Fibroblast of lung (primary cell): ENCODE measurements at regions not wholly inside any gene's neighbourhood (a gene's known extent, or its start where the extent isn't known, plus 50 kb on each side); places are given as distances from the start of the nearest gene placed in this dataset.

Experiments
- DNase-seq, 2 donors: peaks; one replicate each; pipeline versions ENCODE4 v3.0.0 to v3.0.0-alpha.2; 2010; ENCODE audit warnings: low read depth in 2 of 2
- H2AFZ ChIP-seq: 2 replicates; pipeline ENCODE4 v1.5.1; 2012; ENCODE audit warnings: low read length, control low read depth, inconsistent platforms
- H3K27ac ChIP-seq: 2 replicates; pipeline ENCODE4 v1.5.1; 2011; ENCODE audit warnings: low read length, control low read depth; ENCODE audit not compliant: insufficient read depth
- H3K27me3 ChIP-seq: 2 replicates; pipeline ENCODE4 v1.5.1; 2011; ENCODE audit warnings: mild to moderate bottlenecking, low read length; ENCODE audit not compliant: control insufficient read depth, insufficient read depth
- H3K36me3 ChIP-seq: 2 replicates; pipeline ENCODE4 v1.5.1; 2011; ENCODE audit warnings: low read length; ENCODE audit not compliant: control insufficient read depth, insufficient read depth
- H3K4me1 ChIP-seq: 2 replicates; pipeline ENCODE4 v1.5.1; 2011; ENCODE audit warnings: low read length; ENCODE audit not compliant: control insufficient read depth, insufficient read depth; ENCODE audit errors: extremely low read depth
- H3K4me2 ChIP-seq: 2 replicates; pipeline ENCODE4 v1.5.1; 2011; ENCODE audit warnings: low read length, control low read depth; ENCODE audit not compliant: insufficient read depth; ENCODE audit errors: extremely low read depth
- H3K4me3 ChIP-seq, 4 experiments: fragments of 200-600 bp in 1 of 4; sonication (generic) in 1 of 4; replicated peaks in 1 of 4; 2 replicates each; pipeline ENCODE4 v1.5.1; 2011 to 2016; ENCODE audit warnings: low read length in 4 of 4, low read depth in 3 of 4, mild to moderate bottlenecking in 3 of 4, control low read depth in 2 of 4, inconsistent platforms in 1 of 4, mixed read lengths in 1 of 4; ENCODE audit not compliant: insufficient read depth in 1 of 4; ENCODE audit errors: control extremely low read depth in 1 of 4
- H3K79me2 ChIP-seq: 2 replicates; pipeline ENCODE4 v1.5.1; 2012; ENCODE audit warnings: mild to moderate bottlenecking, low read length, inconsistent platforms; ENCODE audit not compliant: control insufficient read depth, insufficient read depth
- H3K9ac ChIP-seq: 2 replicates; pipeline ENCODE4 v1.5.1; 2011; ENCODE audit warnings: mild to moderate bottlenecking, low read length, control low read depth; ENCODE audit not compliant: insufficient read depth
- H3K9me3 ChIP-seq: 2 replicates; pipeline ENCODE4 v1.5.1; 2012; ENCODE audit warnings: low read depth, low read length; ENCODE audit not compliant: control insufficient read depth, insufficient read depth
- H4K20me1 ChIP-seq: 2 replicates; pipeline ENCODE4 v1.5.1; 2011; ENCODE audit warnings: low read length; ENCODE audit not compliant: control insufficient read depth, insufficient read depth; ENCODE audit errors: extremely low read depth
- CTCF ChIP-seq, 2 donors: IDR thresholded peaks in 1 of 2; conservative IDR thresholded peaks in 1 of 2; 1 replicate in 1 of 2; 2 replicates in 1 of 2; pipeline ENCODE4 v1.5.1; 2011 to 2012; ENCODE audit warnings: low read length in 2 of 2, control low read depth in 1 of 2, inconsistent platforms in 1 of 2, low read depth in 1 of 2, mild to moderate bottlenecking in 1 of 2
- EZH2 ChIP-seq: IDR thresholded peaks from 2 replicates; pipeline ENCODE4 v1.5.1; 2012; ENCODE audit warnings: low read length, control low read depth, mild to moderate bottlenecking; ENCODE audit errors: missing control alignments

- no peaks in the 10 kb centered on the region for H3K4me1 ChIP-seq
- no peaks in the 10 kb centered on the region for H3K79me2 ChIP-seq
- peak in 1 of 2 donors; percentile 32 for DNase-seq
- H3K9me3 ChIP-seq: no peaks in the 10 kb centered on the region
- H4K20me1 ChIP-seq: no peaks in the 10 kb centered on the region
- no peak overlapping the region for H3K4me2 ChIP-seq
- TF ChIP-seq EZH2: no peak
- TF ChIP-seq CTCF (conservative IDR thresholded peaks at IDR 0.05 in 1 of 2, IDR thresholded peaks at IDR 0.05 in 1 of 2; ENCODE audit: low read depth in 1 of 2, low read length in 2 of 2): no peak
- no peaks in the 10 kb centered on the region for H3K36me3 ChIP-seq
- no peak overlapping the region for H3K27ac ChIP-seq
- H3K4me3 ChIP-seq: no peak overlapping the region
- no peak overlapping the region for H3K9ac ChIP-seq
- no peak overlapping the region for H2AFZ ChIP-seq
- no peaks in the 10 kb centered on the region for H3K27me3 ChIP-seq
Measured at GRCh38 chr4:89397441-89397840, 89.8 kb upstream of the GPRIN3 start.

GRCh38 chr4:89382439-89382838 lies 74.8 kb upstream of the GPRIN3 start:
- no peaks in the 10 kb centered on the region for H4K20me1 ChIP-seq
- H3K9ac ChIP-seq: no peak overlapping the region
- no peaks in the 10 kb centered on the region for H3K9me3 ChIP-seq
- H2AFZ ChIP-seq: no peak overlapping the region
- no peaks in the 10 kb centered on the region for H3K4me1 ChIP-seq
- TF ChIP-seq EZH2 (no peak), CTCF (conservative IDR thresholded peaks at IDR 0.05 in 1 of 2, IDR thresholded peaks at IDR 0.05 in 1 of 2; ENCODE audit: low read depth in 1 of 2, low read length in 2 of 2) (no peak)
- H3K27me3 ChIP-seq: no peaks in the 10 kb centered on the region
- no peaks in the 10 kb centered on the region for H3K36me3 ChIP-seq
- H3K79me2 ChIP-seq: no peaks in the 10 kb centered on the region
- no peak overlapping the region for H3K4me3 ChIP-seq
- no peak overlapping the region for H3K4me2 ChIP-seq
- no peak overlapping the region for H3K27ac ChIP-seq
- peak in 1 of 2 donors; percentile 10 for DNase-seq

- Histone ChIP-seq H3K79me2 (no peaks in the 10 kb centered on the region), H2AFZ (no peak overlapping the region)
- no peak for TF ChIP-seq EZH2
- no peak for TF ChIP-seq CTCF (conservative IDR thresholded peaks at IDR 0.05 in 1 of 2, IDR thresholded peaks at IDR 0.05 in 1 of 2; ENCODE audit: low read depth in 1 of 2, low read length in 2 of 2)
Measured at GRCh38 chr4:89380980-89381379, 73.4 kb upstream of the GPRIN3 start.

More at GRCh38 chr4:89380980-89381379, 73.4 kb upstream of the GPRIN3 start:
- no peaks in the 10 kb centered on the region for H3K36me3 ChIP-seq
- no peak for DNase-seq
- no peaks in the 10 kb centered on the region for H3K27me3 ChIP-seq
- no peak overlapping the region for H3K27ac ChIP-seq
- H3K9ac ChIP-seq: no peak overlapping the region
- H3K4me2 ChIP-seq: no peak overlapping the region
- no peaks in the 10 kb centered on the region for H3K9me3 ChIP-seq
- H3K4me3 ChIP-seq: no peak overlapping the region
- H4K20me1 ChIP-seq: no peaks in the 10 kb centered on the region
- no peaks in the 10 kb centered on the region for H3K4me1 ChIP-seq
